ENCODE measurements at regions not wholly inside any gene's neighbourhood (a gene's known extent, or its start where the extent isn't known, plus 50 kb on each side); places are given as distances from the start of the nearest gene placed in this dataset.

DNA sequence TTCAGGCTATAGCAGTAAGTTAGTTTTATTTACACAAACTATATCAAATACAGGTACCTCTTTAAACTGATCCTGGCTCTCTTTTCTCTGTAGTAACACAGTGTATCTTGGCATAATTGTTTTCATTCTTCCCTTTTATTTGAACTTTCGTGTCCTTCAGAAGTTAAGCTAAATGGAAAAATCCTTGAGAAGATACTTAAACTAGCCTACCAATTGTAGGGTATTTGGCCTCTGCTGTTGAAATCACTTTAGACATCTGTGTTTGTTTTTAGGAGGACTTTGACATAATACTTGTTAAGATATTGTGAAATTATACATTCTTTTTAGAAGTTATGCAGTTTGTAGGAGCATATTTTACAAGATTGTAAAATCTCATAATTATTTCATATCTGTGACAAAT is 90.3 kb upstream of the GK2 start:
- TF ChIP-seq POLR2A (IDR thresholded peaks at IDR 0.05): no peak
- TF ChIP-seq, protein P1, sequence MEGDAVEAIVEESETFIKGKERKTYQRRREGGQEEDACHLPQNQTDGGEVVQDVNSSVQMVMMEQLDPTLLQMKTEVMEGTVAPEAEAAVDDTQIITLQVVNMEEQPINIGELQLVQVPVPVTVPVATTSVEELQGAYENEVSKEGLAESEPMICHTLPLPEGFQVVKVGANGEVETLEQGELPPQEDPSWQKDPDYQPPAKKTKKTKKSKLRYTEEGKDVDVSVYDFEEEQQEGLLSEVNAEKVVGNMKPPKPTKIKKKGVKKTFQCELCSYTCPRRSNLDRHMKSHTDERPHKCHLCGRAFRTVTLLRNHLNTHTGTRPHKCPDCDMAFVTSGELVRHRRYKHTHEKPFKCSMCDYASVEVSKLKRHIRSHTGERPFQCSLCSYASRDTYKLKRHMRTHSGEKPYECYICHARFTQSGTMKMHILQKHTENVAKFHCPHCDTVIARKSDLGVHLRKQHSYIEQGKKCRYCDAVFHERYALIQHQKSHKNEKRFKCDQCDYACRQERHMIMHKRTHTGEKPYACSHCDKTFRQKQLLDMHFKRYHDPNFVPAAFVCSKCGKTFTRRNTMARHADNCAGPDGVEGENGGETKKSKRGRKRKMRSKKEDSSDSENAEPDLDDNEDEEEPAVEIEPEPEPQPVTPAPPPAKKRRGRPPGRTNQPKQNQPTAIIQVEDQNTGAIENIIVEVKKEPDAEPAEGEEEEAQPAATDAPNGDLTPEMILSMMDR (IDR thresholded peaks at IDR 0.05): no peak

Measured in ovary (tissue), 3 donors.